ENCODE measurements at regions not wholly inside any gene's neighbourhood (a gene's known extent, or its start where the extent isn't known, plus 50 kb on each side); places are given as distances from the start of the nearest gene placed in this dataset.

DNA sequence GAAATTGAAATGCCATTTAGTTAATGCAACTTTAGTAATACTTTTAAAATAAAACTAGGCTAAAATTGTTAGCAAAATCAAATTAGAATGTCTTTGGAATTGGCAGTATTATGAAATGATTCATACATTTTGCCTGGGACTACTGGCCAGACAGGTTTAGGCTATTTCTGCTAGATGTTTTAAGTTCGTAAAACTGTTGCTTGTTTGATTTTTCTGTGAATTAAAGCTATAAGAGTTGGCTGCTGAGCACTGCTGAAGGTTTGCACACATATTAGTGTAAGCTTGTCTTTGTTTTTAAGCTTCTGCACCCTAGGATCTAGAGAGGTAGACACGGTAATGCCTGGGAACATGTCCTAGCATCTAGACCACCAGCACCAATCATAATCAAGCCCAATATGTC lies 1094.6 kb upstream of the ADGRL4 start:
- Mint-ChIP-seq H3K4me1 (ENCODE audit: low read depth) (no peaks in the 10 kb centered on the region), H3K36me3 (ENCODE audit: insufficient read depth) (no peaks in the 10 kb centered on the region), H3K27ac (no peak overlapping the region), H3K4me3 (ENCODE audit: low read depth) (no peak overlapping the region), H3K9me3 (ENCODE audit: low read depth) (peaks cover 11% of the 10 kb centered on the region), H3K27me3 (no peaks in the 10 kb centered on the region)
- no peak for DNase-seq (ENCODE audit: low spot score, unreplicated experiment)
- TF ChIP-seq, protein P1, sequence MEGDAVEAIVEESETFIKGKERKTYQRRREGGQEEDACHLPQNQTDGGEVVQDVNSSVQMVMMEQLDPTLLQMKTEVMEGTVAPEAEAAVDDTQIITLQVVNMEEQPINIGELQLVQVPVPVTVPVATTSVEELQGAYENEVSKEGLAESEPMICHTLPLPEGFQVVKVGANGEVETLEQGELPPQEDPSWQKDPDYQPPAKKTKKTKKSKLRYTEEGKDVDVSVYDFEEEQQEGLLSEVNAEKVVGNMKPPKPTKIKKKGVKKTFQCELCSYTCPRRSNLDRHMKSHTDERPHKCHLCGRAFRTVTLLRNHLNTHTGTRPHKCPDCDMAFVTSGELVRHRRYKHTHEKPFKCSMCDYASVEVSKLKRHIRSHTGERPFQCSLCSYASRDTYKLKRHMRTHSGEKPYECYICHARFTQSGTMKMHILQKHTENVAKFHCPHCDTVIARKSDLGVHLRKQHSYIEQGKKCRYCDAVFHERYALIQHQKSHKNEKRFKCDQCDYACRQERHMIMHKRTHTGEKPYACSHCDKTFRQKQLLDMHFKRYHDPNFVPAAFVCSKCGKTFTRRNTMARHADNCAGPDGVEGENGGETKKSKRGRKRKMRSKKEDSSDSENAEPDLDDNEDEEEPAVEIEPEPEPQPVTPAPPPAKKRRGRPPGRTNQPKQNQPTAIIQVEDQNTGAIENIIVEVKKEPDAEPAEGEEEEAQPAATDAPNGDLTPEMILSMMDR (IDR thresholded peaks at IDR 0.05; ENCODE audit: unreplicated experiment) = no peak

GRCh38 chr1:80099713-80100112 lies 1093.2 kb upstream of the ADGRL4 start:
- Mint-ChIP-seq H3K9me3 (ENCODE audit: low read depth) (peaks cover 11% of the 10 kb centered on the region), H3K4me3 (ENCODE audit: low read depth) (no peak overlapping the region)

DNA sequence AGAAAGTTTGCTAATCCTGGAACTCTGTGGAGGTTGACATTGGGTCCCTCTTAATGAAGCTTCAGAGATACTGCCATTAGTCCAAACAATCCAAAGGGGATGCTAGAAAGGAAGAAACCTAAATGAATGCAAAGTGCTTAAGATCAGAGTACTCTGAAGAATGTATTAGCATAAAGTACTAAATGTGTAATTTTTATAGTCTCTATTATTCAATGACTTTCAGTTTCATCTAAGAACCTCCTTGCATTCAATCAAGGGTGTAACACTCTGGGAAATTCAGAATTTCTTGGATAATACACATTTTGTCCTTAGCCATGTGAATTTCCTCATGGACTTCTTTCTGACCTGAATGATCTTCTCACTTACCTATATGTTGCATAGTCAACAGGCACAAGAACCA lies 1078.5 kb upstream of the ADGRL4 start:
- Mint-ChIP-seq H3K27ac (no peak overlapping the region), H3K4me3 (ENCODE audit: low read depth) (no peak overlapping the region), H3K36me3 (ENCODE audit: insufficient read depth) (no peaks in the 10 kb centered on the region), H3K9me3 (ENCODE audit: low read depth) (no peaks in the 10 kb centered on the region), H3K4me1 (ENCODE audit: low read depth) (peaks cover 3% of the 10 kb centered on the region), H3K27me3 (no peaks in the 10 kb centered on the region)
- TF ChIP-seq, protein P1 (IDR thresholded peaks at IDR 0.05; ENCODE audit: unreplicated experiment) = no peak
- no peak for DNase-seq (ENCODE audit: low spot score, unreplicated experiment)

More at GRCh38 chr1:80099713-80100112, 1093.2 kb upstream of the ADGRL4 start:
- no peaks in the 10 kb centered on the region for H3K36me3 Mint-ChIP-seq (ENCODE audit: insufficient read depth)
- H3K4me1 Mint-ChIP-seq (ENCODE audit: low read depth) = no peaks in the 10 kb centered on the region
- DNase-seq (ENCODE audit: low spot score, unreplicated experiment) = no peak
- H3K27me3 Mint-ChIP-seq = no peaks in the 10 kb centered on the region
- no peak overlapping the region for H3K27ac Mint-ChIP-seq
- TF ChIP-seq, protein P1 (IDR thresholded peaks at IDR 0.05; ENCODE audit: unreplicated experiment) = no peak

GRCh38 chr1:80083892-80084291 lies 1077.4 kb upstream of the ADGRL4 start:
- H3K27me3 Mint-ChIP-seq = no peaks in the 10 kb centered on the region
- H3K27ac Mint-ChIP-seq = no peak overlapping the region
- H3K9me3 Mint-ChIP-seq (ENCODE audit: low read depth) = no peaks in the 10 kb centered on the region
- peaks cover 3% of the 10 kb centered on the region for H3K4me1 Mint-ChIP-seq (ENCODE audit: low read depth)
- H3K36me3 Mint-ChIP-seq (ENCODE audit: insufficient read depth) = no peaks in the 10 kb centered on the region
- no peak for DNase-seq (ENCODE audit: low spot score, unreplicated experiment)
- TF ChIP-seq, protein P1 (IDR thresholded peaks at IDR 0.05; ENCODE audit: unreplicated experiment) = no peak
- no peak overlapping the region for H3K4me3 Mint-ChIP-seq (ENCODE audit: low read depth)

- no peaks in the 10 kb centered on the region for H3K36me3 Mint-ChIP-seq (ENCODE audit: insufficient read depth)
- no peak for DNase-seq (ENCODE audit: low spot score, unreplicated experiment)
- H3K4me1 Mint-ChIP-seq (ENCODE audit: low read depth) = no peaks in the 10 kb centered on the region
- TF ChIP-seq, protein P1 (IDR thresholded peaks at IDR 0.05; ENCODE audit: unreplicated experiment) = no peak
- H3K9me3 Mint-ChIP-seq (ENCODE audit: low read depth) = no peaks in the 10 kb centered on the region
- H3K27me3 Mint-ChIP-seq = no peaks in the 10 kb centered on the region
- no peak overlapping the region for H3K27ac Mint-ChIP-seq
- H3K4me3 Mint-ChIP-seq (ENCODE audit: low read depth) = no peak overlapping the region
These were observed 1069.9 kb upstream of the ADGRL4 start for GRCh38 chr1:80076469-80076868.
